ENCODE measurements at regions not wholly inside any gene's neighbourhood (a gene's known extent, or its start where the extent isn't known, plus 50 kb on each side); places are given as distances from the start of the nearest gene placed in this dataset.

DNA sequence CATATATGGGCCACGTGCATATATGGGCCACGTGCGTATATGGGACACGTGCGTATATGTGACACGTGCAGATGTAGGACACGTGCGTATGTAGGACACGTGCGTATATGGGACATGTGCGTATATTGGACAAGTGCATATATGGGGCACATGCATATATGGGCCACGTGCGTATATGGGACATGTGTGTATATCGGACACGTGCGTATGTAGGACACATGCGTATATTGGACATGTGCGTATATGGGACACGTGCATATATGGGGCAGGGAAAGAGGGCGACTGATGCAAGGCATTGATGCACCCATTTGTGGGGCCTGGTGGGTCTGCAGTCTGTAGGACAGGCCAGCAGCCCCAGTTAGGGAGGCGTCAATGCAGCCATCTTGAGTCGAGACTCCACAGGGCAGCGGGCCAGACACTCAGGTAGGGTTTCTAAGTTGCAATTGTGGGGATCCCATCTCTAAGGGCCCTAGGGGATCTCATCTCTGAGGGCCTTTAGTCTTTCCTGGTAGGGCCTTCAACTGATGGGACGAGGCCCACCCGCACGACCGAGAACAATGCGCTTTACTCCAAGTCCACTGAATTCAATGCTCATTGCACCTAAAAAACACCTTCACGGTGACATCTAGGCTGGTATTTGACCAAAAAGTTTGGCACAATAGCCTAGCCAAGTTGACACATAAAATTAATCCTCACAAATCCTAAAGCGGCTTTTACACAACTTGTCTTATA lies 92.3 kb upstream of the ZNF516 start:
- TF ChIP-seq, protein P1, sequence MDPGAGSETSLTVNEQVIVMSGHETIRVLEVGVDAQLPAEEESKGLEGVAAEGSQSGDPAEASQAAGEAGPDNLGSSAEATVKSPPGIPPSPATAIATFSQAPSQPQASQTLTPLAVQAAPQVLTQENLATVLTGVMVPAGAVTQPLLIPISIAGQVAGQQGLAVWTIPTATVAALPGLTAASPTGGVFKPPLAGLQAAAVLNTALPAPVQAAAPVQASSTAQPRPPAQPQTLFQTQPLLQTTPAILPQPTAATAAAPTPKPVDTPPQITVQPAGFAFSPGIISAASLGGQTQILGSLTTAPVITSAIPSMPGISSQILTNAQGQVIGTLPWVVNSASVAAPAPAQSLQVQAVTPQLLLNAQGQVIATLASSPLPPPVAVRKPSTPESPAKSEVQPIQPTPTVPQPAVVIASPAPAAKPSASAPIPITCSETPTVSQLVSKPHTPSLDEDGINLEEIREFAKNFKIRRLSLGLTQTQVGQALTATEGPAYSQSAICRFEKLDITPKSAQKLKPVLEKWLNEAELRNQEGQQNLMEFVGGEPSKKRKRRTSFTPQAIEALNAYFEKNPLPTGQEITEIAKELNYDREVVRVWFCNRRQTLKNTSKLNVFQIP (CRISPR knock-in tag; IDR thresholded peaks at IDR 0.05; ENCODE audit: borderline replicate concordance, low read depth), result no peak
- TF ChIP-seq GLIS3 (CRISPR knock-in tag; IDR thresholded peaks at IDR 0.05) (no peak), SNAI2 (CRISPR knock-in tag; IDR thresholded peaks at IDR 0.05) (no peak), ZFP30 (CRISPR knock-in tag; IDR thresholded peaks at IDR 0.05) (no peak), BACH2 (CRISPR knock-in tag; IDR thresholded peaks at IDR 0.05; ENCODE audit: borderline replicate concordance) (no peak)

Data from SK-N-SH treated with all-trans-retinoic acid at 6 μM for 48 hours (cell line).